ENCODE measurements at regions not wholly inside any gene's neighbourhood (a gene's known extent, or its start where the extent isn't known, plus 50 kb on each side); places are given as distances from the start of the nearest gene placed in this dataset.

- intact Hi-C loops (cut with DNase I): no loop called here
- no peak for TF ChIP-seq CTCF (IDR thresholded peaks at IDR 0.05; ENCODE audit: borderline replicate concordance, extremely low read depth, insufficient read depth)
- H3K27me3 ChIP-seq (ENCODE audit: control insufficient read depth, insufficient read depth, low read length): no peaks in the 10 kb centered on the region
- DNase-seq (no peak), FAIRE-seq (no peak)
- no peaks in the 10 kb centered on the region for H3K36me3 ChIP-seq (ENCODE audit: control insufficient read depth in 2 of 3, insufficient read depth in 3 of 3, low read length in 3 of 3)
- no peaks in the 10 kb centered on the region for H3K4me1 ChIP-seq (ENCODE audit: control insufficient read depth in 2 of 3, insufficient read depth in 2 of 3, low read depth in 1 of 3, low read length in 3 of 3)
- no peak overlapping the region for H3K4me3 ChIP-seq (ENCODE audit: low read length in 3 of 3)
- no peaks in the 10 kb centered on the region for H3K9me3 ChIP-seq (ENCODE audit: control insufficient read depth in 2 of 3, insufficient read depth in 1 of 3, low read length in 3 of 3)
- no peak overlapping the region for H3K9ac ChIP-seq (ENCODE audit: low read length in 3 of 3)
- no peak overlapping the region for H3K27ac ChIP-seq (ENCODE audit: low read depth in 2 of 2, low read length in 2 of 2)
Measured at GRCh38 chr4:14898989-14899388, 103.3 kb upstream of the CPEB2 start.

GRCh38 chr4:14902342-14902741 is 99.9 kb upstream of the CPEB2 start:
- Histone ChIP-seq H3K9ac (ENCODE audit: low read length in 3 of 3) (no peak overlapping the region), H3K27ac (ENCODE audit: low read depth in 2 of 2, low read length in 2 of 2) (no peak overlapping the region), H3K36me3 (ENCODE audit: control insufficient read depth in 2 of 3, insufficient read depth in 3 of 3, low read length in 3 of 3) (no peaks in the 10 kb centered on the region), H3K4me3 (ENCODE audit: low read length in 3 of 3) (no peak overlapping the region), H3K4me1 (ENCODE audit: control insufficient read depth in 2 of 3, insufficient read depth in 2 of 3, low read depth in 1 of 3, low read length in 3 of 3) (no peaks in the 10 kb centered on the region), H3K27me3 (ENCODE audit: control insufficient read depth, insufficient read depth, low read length) (no peaks in the 10 kb centered on the region), H3K9me3 (ENCODE audit: control insufficient read depth in 2 of 3, insufficient read depth in 1 of 3, low read length in 3 of 3) (no peaks in the 10 kb centered on the region)
- TF ChIP-seq CTCF (IDR thresholded peaks at IDR 0.05; ENCODE audit: borderline replicate concordance, extremely low read depth, insufficient read depth): no peak
- no peak for FAIRE-seq
- DNase-seq: no peak
- intact Hi-C loops (cut with DNase I): no loop called here

- no peak for FAIRE-seq
- no peaks in the 10 kb centered on the region for H3K4me1 ChIP-seq (ENCODE audit: control insufficient read depth in 2 of 3, insufficient read depth in 2 of 3, low read depth in 1 of 3, low read length in 3 of 3)
Measured at GRCh38 chr4:14903321-14903720, 99.0 kb upstream of the CPEB2 start.

More at GRCh38 chr4:14903321-14903720, 99.0 kb upstream of the CPEB2 start:
- no peak for TF ChIP-seq CTCF (IDR thresholded peaks at IDR 0.05; ENCODE audit: borderline replicate concordance, extremely low read depth, insufficient read depth)
- Histone ChIP-seq H3K36me3 (ENCODE audit: control insufficient read depth in 2 of 3, insufficient read depth in 3 of 3, low read length in 3 of 3) (no peaks in the 10 kb centered on the region), H3K27me3 (ENCODE audit: control insufficient read depth, insufficient read depth, low read length) (no peaks in the 10 kb centered on the region), H3K9ac (ENCODE audit: low read length in 3 of 3) (no peak overlapping the region), H3K9me3 (ENCODE audit: control insufficient read depth in 2 of 3, insufficient read depth in 1 of 3, low read length in 3 of 3) (no peaks in the 10 kb centered on the region), H3K4me3 (ENCODE audit: low read length in 3 of 3) (no peak overlapping the region), H3K27ac (ENCODE audit: low read depth in 2 of 2, low read length in 2 of 2) (no peak overlapping the region)
- no peak for DNase-seq
- intact Hi-C loops (cut with DNase I): no loop called here
